NCI-H2171 (cell line): ENCODE measurements at regions not wholly inside any gene's neighbourhood (a gene's known extent, or its start where the extent isn't known, plus 50 kb on each side); places are given as distances from the start of the nearest gene placed in this dataset.

ENCODE experiments used
- DNase-seq: peaks from one replicate; lab custom pipeline; 2025; lab: John Stamatoyannopoulos, UW

DNA sequence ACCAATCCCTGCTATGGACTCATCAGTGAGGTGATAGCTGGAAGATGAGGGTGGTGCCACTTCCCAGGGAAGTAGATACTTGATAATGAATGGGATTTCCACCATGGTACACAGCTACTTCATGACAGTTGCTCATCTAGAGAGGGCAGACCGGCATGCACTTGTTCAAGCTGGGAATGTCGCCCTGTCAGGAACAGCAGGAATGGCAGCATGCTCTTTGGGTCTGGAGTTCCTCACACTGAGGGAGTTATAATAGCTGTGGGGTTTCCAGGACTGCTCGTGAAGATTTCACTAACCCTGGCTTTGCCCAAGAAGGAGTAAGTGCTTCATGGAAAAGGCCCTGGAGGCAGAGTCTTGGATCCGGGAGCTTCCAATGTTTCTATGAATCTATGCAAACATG lies 129.2 kb downstream of the PSMG1 start:
- no peak for DNase-seq

DNA sequence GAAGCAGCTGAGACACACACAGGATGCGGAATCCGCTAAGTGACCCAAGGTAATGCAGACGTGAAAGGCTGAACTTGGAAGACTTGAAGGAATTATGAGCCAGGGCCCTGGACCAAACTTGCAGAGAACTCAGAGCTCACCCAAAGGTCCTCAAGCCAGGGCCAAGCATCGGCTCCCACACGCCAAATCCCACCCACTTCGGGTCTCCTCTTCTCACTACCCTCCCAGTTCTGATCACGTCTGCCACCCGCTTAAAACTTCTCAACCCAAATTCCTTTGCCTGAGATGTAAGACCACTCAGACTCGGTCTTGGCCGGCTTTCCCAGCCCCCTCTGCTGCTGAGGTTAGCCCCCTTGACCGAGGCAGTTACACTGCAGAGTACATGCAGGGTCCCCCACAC lies 130.1 kb downstream of the PSMG1 start:
- DNase-seq, result no peak

DNA sequence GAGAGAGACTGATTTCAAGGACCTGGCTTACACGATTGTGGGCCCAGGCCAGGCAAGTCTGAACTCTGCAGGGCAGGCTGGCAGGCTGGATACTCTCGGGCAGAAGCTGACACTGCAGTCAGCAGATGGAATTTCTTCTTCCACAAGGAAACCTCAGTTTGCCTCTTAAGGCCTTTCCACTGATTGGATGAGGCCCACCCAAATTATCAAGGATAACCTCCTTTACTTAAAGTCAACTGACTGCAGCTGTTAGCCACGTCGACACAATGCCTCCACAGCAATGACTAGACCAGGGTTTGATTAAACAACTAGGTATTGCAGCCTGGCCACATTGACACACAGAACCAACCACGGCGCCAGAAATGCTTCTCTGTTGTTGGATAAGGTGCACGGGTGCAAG lies 130.5 kb downstream of the PSMG1 start:
- no peak for DNase-seq

DNA sequence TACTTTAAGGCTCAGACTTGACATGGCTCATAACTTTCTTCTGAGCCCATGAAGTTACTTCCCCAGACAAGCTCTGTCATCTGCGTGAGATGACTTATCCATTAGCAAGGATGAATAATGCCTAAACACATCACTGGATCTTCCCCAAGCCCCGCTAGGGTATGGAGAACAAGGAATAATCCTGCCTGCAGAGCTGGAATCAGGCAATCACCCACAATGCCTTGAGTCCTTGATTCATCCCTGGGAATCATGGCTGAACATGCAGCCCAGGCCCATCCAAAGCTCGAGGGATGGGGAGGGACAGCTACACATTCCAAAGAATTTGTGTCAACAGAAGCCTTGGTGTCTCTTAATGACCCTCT lies 131.7 kb downstream of the PSMG1 start:
- no peak for DNase-seq

DNA sequence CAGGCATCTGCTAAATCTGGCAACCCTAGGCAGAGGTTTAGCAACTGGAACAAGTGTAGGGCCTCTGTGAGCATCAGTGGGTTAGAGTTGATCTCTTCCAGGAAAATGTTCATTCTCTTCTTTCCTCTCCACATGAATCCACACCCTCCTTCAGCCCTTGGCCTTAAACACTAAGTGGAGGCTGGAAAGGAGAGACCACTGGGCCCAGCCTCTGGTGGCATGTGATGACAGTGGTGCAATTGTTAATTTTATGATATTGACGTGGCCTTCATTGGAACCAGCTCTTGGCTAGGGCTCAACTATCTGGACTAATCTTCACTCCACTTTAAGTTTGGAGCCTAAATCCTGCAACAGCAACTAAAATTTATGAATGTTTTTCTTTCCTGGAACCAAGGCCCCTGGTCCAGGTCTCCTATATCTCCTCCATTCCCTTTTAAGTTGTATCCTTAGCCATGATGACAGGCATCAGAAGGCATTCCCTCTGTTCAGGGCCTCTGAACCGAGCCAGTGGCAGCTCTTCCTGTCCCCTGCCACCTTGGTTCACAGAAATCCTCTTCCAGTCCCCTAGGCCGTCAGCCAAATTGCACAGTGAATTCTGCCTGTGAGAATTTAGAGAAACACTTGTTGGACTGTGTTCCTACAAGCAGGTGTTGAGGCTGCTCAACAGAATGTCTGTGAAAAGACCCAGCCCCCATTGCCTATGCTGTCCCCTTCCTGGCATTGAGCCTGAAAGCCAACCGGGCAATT lies 132.2 kb downstream of the PSMG1 start:
- DNase-seq, result no peak

GRCh38 chr21:39048574-39048973 lies 134.7 kb downstream of the PSMG1 start:
- DNase-seq, result no peak

GRCh38 chr21:39048064-39048463 lies 135.2 kb downstream of the PSMG1 start:
- no peak for DNase-seq

GRCh38 chr21:39047046-39047445 lies 136.2 kb downstream of the PSMG1 start:
- no peak for DNase-seq

GRCh38 chr21:39046236-39046916 lies 136.9 kb downstream of the PSMG1 start:
- DNase-seq, result no peak

DNA sequence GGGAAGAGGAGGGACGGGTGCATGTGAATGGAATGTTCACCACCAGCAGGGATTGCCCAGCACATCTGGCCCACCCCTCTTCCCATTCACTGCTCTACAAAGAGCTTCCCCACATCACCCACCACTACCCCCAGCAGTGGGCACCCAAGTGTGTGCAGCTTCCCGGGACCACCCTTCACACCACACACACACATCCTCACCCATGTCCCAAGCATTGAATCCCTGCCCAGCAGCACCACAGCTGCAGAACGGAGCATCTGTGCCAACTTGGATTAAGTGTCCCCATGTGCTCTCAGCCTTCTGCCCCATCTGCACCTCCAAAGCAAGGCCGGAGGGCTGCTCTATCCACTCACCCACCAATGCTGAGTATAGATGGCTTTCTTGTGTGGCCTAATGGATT lies 141.4 kb downstream of the PSMG1 start:
- DNase-seq, result no peak

DNA sequence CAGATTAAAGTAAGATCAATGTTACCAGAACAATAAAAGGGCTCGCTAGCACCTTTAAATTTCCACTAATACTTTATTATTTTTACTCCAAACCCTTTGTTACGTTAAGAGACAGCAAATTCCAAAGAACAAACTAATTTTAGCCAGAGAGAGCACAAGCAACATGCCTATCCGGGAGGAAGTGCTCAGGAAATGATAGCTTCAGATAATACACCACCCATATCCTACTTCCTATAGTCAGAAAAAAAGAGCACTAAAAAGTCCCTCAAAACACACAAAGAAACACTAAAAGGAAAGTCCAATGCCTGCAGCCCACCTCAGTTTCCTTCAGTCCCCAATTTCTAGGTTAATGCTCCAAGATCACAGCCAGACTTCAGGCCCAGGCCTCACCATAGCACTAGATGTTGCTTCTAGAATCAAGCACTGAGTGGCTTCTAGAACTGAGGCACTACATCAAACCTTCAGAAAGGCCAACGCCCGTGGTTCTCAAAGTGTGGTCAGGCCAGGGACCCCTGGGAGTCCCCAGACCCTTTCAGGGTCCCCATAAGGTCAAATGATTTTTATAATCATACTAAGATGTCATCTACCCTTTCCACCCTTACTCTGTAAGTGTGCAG lies 142.6 kb downstream of the PSMG1 start:
- DNase-seq, result no peak

DNA sequence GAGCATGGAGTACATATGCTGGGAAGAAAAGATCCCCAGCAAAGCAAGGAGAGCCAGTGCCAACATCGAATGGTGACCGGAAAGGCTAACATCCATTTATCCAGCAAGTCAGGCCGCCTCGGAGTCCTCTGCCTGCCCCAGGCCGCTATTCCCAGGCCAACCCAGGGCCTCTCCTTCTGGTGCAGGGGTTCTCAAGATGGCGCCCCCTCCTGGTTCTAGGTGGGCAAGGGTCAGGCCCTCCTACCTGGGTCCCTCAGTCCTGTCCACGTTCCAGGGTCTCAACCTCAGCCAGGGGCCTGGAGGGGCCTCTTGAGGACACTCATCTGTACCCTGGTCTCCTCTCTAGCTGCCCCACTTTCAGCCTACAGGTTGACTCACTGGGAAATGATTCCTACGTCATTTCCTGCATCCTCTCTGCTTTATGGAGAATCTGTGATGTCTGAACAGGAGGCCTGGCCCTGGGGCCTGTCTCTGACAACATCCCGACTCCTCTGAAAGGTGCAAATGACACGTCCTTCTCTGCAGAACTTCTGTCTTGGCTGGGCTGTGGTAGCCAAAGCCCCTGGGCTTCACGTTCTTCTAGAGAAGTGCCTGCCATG lies 145.3 kb downstream of the PSMG1 start:
- no peak for DNase-seq

DNA sequence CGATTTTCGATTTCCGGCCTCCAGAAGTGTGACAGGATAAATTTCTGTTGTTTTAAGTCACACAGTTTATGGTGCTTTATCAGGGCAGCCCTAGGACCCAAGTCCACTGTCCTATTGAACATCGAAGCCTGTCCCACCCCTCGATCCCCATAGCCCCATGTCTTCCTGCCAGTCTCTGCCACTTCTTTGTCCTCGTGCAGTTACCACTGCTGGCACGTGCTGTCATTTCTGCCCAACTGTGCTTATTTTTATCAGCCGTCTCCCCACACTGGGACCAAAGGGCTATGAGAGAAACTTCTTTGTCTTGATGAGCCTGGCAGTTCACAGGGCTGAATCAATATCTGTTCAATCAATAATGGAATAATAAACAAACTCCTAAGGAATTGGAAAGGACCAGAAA lies 146.7 kb downstream of the PSMG1 start:
- no peak for DNase-seq

GRCh38 chr21:39034590-39035536 lies 148.4 kb downstream of the PSMG1 start:
- no peak for DNase-seq

DNA sequence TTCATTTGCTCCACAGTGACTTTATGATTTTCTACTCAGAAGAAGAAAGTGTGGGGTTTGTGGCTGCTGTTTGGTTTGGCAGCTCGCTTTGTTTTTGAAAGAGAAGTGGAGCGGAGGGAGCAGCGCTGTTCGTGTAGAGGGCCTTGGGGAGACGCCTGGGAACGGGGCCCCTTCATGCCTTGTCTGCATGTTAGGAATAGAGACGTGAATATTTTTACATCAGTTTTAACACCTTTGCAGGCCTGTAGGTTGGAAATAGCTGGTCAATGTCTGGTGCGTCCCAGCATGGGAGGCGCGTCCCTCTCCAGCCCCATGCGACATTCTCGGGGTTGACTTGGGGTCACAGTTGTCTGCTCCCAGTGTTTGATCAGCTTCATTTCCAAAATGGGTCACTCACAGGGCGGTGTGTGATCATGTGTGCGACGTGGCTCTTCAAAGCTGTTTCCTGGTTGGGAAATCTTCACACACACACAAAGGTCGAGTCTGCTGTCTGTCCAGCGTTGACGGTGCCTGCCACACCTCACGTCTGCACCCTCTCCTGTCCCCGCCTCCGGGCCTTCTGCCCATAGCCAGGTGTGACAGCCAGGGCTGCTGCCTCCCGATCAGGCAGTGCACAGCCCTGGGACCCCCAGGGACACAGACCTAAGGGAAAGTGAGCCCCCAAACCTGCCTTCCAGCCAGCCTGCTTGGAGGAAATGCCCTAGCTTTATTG lies 149.2 kb downstream of the PSMG1 start:
- DNase-seq, result no peak

GRCh38 chr21:39029900-39030884 lies 153.1 kb downstream of the PSMG1 start:
- no peak for DNase-seq

DNA sequence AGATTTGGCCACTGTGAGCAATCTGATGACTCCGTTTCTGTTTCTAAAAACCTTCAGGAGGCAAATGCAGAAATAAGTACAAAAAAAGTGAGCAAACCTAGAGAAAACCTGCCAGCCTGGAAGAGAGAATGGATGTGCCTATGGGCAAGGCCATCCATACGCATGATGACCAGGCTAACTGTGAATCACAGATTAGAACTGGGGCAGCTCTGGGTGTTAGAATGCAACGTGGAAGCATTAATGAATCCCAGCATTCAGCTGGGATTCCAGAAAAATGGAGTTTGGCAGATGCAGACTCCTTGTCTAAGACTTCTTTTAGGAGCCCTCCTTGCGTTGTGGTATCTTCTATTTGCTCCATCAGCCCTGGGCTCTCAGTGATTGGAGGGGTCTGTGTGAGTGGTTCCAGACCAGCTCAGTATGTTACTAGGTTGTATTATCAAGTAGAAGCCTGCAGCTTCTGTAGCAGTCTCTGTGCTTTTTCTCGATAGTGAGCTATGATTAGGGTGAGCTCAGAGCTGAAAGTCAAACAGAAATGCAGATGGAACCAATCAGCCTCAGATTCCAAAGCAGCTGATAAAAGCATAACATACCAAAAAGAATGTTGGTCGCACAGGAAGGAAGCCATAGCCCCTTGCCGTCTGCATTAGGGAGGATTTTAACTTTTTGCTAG lies 154.0 kb downstream of the PSMG1 start:
- no peak for DNase-seq

DNA sequence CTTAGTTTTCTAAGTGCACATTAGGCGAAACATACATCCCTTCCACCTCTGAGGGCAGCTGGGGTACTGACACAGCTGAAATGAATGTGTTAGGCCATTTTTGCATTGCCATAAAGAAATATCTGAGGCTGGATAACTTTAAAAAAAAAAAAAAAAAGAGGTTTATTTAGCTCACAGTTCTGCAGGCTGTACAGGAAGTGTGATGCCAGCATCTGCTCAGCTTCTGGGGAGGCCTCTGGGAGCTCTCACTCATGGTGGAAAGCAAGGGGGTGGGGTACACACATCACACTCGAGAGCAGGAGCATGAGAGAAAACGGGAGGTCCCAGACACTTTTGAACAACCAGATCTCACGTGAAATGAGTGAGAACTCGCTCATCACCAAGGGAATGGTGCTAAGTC lies 158.1 kb downstream of the PSMG1 start:
- DNase-seq, result no peak

GRCh38 chr21:39024538-39024937 lies 158.7 kb downstream of the PSMG1 start:
- no peak for DNase-seq
